Fibroblast of the aortic adventitia (primary cell): ENCODE measurements at regions not wholly inside any gene's neighbourhood (a gene's known extent, or its start where the extent isn't known, plus 50 kb on each side); places are given as distances from the start of the nearest gene placed in this dataset.

Experiments
- DNase-seq: peaks from one replicate; pipeline ENCODE4 v3.0.0-alpha.2; 2010; ENCODE audit warnings: low read depth
- H3K4me3 ChIP-seq: 2 replicates; pipeline ENCODE4 v1.5.1; 2011; ENCODE audit warnings: low read depth, mild to moderate bottlenecking, control low read depth, low read length, moderate library complexity
- CTCF ChIP-seq: IDR thresholded peaks from 2 replicates; pipeline ENCODE4 v1.5.1; 2011; ENCODE audit warnings: mild to moderate bottlenecking, low read length, control low read depth, inconsistent platforms; ENCODE audit not compliant: insufficient read depth

GRCh38 chr6:134537146-134537555 lies 219.2 kb upstream of the SGK1 start:
- TF ChIP-seq CTCF = no peak
- no peak overlapping the region for H3K4me3 ChIP-seq

GRCh38 chr6:134535831-134536230 lies 217.9 kb upstream of the SGK1 start:
- H3K4me3 ChIP-seq = no peak overlapping the region
- no peak for TF ChIP-seq CTCF

More at GRCh38 chr6:134537146-134537555, 219.2 kb upstream of the SGK1 start:
- peak; percentile 78 for DNase-seq

GRCh38 chr6:134534708-134535149 lies 216.8 kb upstream of the SGK1 start:
- no peak overlapping the region for H3K4me3 ChIP-seq
- no peak for TF ChIP-seq CTCF
- peak; percentile 75 for DNase-seq

More at GRCh38 chr6:134535831-134536230, 217.9 kb upstream of the SGK1 start:
- no peak for DNase-seq

GRCh38 chr6:134533991-134534390 lies 216.1 kb upstream of the SGK1 start:
- no peak for TF ChIP-seq CTCF
- no peak overlapping the region for H3K4me3 ChIP-seq
- no peak for DNase-seq

GRCh38 chr6:134532694-134533624 lies 215.0 kb upstream of the SGK1 start:
- no peak for DNase-seq
- H3K4me3 ChIP-seq = no peak overlapping the region
- no peak for TF ChIP-seq CTCF

- no peak overlapping the region for H3K4me3 ChIP-seq
- DNase-seq = no peak
- TF ChIP-seq CTCF = no peak
Observed at GRCh38 chr6:134531611-134532010, 213.7 kb upstream of the SGK1 start.
